ENCODE measurements at regions not wholly inside any gene's neighbourhood (a gene's known extent, or its start where the extent isn't known, plus 50 kb on each side); places are given as distances from the start of the nearest gene placed in this dataset.
A peak's percentile ranks its signal among the peaks of the same experiment; 100 is the strongest.

- Histone ChIP-seq H3K4me1 (no peaks in the 10 kb centered on the region), H3K27ac (replicated peaks) (no peak overlapping the region), H3K9me3 (replicated peaks) (peaks cover 44% of the 10 kb centered on the region), H3K4me3 (no peak overlapping the region), H3K36me3 (no peaks in the 10 kb centered on the region), H3K27me3 (ENCODE audit: low read depth) (no peaks in the 10 kb centered on the region)
- no peak for TF ChIP-seq CTCF (IDR thresholded peaks at IDR 0.05; ENCODE audit: borderline replicate concordance)
- intact Hi-C loops (cut with micrococcal nuclease) = no loop called here
- no peak for DNase-seq
Observed at GRCh38 chr1:106038260-106038659, 1018.2 kb upstream of the PRMT6 start.

- intact Hi-C loops (cut with micrococcal nuclease) = no loop called here
- Histone ChIP-seq H3K4me1 (no peaks in the 10 kb centered on the region), H3K4me3 (no peak overlapping the region), H3K9me3 (replicated peaks) (peaks cover 20% of the 10 kb centered on the region), H3K27me3 (ENCODE audit: low read depth) (no peaks in the 10 kb centered on the region), H3K36me3 (no peaks in the 10 kb centered on the region), H3K27ac (replicated peaks) (no peak overlapping the region)
- TF ChIP-seq CTCF (IDR thresholded peaks at IDR 0.05; ENCODE audit: borderline replicate concordance) = no peak
- DNase-seq = no peak
Observed at GRCh38 chr1:106043971-106044370, 1012.5 kb upstream of the PRMT6 start.

- peaks cover 9% of the 10 kb centered on the region for H3K9me3 ChIP-seq (replicated peaks)
- no peaks in the 10 kb centered on the region for H3K27me3 ChIP-seq (ENCODE audit: low read depth)
- H3K4me1 ChIP-seq = no peaks in the 10 kb centered on the region
- DNase-seq = no peak
- no peak overlapping the region for H3K27ac ChIP-seq (replicated peaks)
- H3K4me3 ChIP-seq = no peak overlapping the region
- intact Hi-C loops (cut with micrococcal nuclease) = no loop called here
- no peak for TF ChIP-seq CTCF (IDR thresholded peaks at IDR 0.05; ENCODE audit: borderline replicate concordance)
- no peaks in the 10 kb centered on the region for H3K36me3 ChIP-seq
Observed at GRCh38 chr1:106047210-106047609, 1009.3 kb upstream of the PRMT6 start.

DNA sequence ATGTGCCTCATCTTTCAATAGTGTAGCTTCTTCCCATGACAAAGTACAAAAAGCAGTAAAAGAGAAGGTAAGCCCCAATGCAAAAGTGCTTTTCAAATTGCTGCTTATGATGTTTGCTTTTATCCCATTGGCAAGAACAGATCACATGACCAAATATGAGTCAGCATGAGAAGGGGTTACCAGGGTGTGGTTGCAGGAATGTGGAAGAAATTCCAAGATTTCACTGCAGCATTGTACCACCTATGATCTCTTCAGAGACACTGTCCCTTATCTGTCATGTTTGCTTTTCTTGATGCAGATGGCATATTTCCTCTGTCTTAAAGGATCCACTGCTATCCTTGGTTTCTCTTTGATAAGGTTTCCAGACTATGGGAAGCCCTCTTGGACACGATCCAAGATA, 1006.9 kb upstream of the PRMT6 start:
- H3K27me3 ChIP-seq (ENCODE audit: low read depth) = no peaks in the 10 kb centered on the region
- no peak overlapping the region for H3K4me3 ChIP-seq
- H3K27ac ChIP-seq (replicated peaks) = no peak overlapping the region
- no peaks in the 10 kb centered on the region for H3K36me3 ChIP-seq
- DNase-seq = no peak
- H3K9me3 ChIP-seq (replicated peaks) = peaks cover 6% of the 10 kb centered on the region
- intact Hi-C loops (cut with micrococcal nuclease) = no loop called here
- TF ChIP-seq CTCF (IDR thresholded peaks at IDR 0.05; ENCODE audit: borderline replicate concordance) = no peak
- H3K4me1 ChIP-seq = no peaks in the 10 kb centered on the region

GRCh38 chr1:106055855-106056254, 1000.6 kb upstream of the PRMT6 start:
- no peak overlapping the region for H3K4me3 ChIP-seq
- TF ChIP-seq CTCF (IDR thresholded peaks at IDR 0.05; ENCODE audit: borderline replicate concordance) = no peak
- H3K36me3 ChIP-seq = no peaks in the 10 kb centered on the region
- no peak for DNase-seq
- intact Hi-C loops (cut with micrococcal nuclease) = no loop called here
- H3K27me3 ChIP-seq (ENCODE audit: low read depth) = no peaks in the 10 kb centered on the region
- H3K9me3 ChIP-seq (replicated peaks) = peaks cover 6% of the 10 kb centered on the region
- peak overlapping the region; percentile 36 for H3K27ac ChIP-seq (replicated peaks)
- no peaks in the 10 kb centered on the region for H3K4me1 ChIP-seq

Data from left ventricle myocardium inferior (tissue), 1 donor.